ENCODE measurements at regions not wholly inside any gene's neighbourhood (a gene's known extent, or its start where the extent isn't known, plus 50 kb on each side); places are given as distances from the start of the nearest gene placed in this dataset.

DNA sequence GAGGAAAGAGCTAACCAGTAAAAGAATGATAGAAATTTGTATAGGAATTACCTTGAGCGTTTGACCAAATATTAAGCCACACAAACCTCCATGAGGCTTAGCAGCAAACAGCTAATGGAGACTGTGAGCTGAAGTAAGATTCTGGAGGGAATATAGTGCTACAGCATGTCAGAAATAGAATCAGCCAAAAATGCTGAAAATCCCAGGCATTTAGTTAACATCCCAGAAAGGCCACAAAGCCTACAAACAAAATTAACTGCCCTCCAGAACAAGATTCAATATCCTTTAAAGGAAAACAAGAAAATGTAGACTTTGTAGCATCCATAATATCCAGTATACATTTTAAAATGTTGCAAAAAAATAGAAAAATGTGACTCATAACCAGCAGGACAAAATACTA, 257.8 kb upstream of the TUSC1 start:
- TF ChIP-seq, protein P1, sequence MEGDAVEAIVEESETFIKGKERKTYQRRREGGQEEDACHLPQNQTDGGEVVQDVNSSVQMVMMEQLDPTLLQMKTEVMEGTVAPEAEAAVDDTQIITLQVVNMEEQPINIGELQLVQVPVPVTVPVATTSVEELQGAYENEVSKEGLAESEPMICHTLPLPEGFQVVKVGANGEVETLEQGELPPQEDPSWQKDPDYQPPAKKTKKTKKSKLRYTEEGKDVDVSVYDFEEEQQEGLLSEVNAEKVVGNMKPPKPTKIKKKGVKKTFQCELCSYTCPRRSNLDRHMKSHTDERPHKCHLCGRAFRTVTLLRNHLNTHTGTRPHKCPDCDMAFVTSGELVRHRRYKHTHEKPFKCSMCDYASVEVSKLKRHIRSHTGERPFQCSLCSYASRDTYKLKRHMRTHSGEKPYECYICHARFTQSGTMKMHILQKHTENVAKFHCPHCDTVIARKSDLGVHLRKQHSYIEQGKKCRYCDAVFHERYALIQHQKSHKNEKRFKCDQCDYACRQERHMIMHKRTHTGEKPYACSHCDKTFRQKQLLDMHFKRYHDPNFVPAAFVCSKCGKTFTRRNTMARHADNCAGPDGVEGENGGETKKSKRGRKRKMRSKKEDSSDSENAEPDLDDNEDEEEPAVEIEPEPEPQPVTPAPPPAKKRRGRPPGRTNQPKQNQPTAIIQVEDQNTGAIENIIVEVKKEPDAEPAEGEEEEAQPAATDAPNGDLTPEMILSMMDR (IDR thresholded peaks at IDR 0.05; ENCODE audit: extremely low read depth, insufficient read depth, missing control alignments): no peak
- in situ Hi-C loops (cut with MboI; ENCODE audit: low pct_unique_long_range_greater_than_20kb, low sequenced_read_pairs, unreplicated experiment): no loop called here
- no peak for DNase-seq (ENCODE audit: low spot score)

DNA sequence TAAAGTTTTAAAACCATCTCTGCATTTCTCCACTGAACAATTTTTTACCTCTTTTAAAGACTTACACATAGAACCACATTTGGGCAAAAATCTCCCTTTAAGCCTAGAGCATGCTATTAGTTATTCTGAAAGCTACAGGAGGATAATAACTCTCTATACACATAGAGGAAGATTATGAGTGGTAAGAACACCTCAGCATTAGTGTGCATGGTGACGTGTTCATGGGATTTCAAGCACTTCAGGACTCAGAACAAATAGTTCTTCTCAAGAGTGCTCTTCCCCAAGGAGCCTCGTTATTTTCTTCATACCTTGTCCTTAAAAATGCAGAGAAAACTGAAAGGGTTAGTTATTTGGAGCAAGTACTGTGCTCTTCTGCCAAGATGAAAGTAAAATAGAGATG, 256.9 kb upstream of the TUSC1 start:
- TF ChIP-seq, protein P1 (IDR thresholded peaks at IDR 0.05; ENCODE audit: extremely low read depth, insufficient read depth, missing control alignments): no peak
- no peak for DNase-seq (ENCODE audit: low spot score)
- in situ Hi-C loops (cut with MboI; ENCODE audit: low pct_unique_long_range_greater_than_20kb, low sequenced_read_pairs, unreplicated experiment): no loop called here

DNA sequence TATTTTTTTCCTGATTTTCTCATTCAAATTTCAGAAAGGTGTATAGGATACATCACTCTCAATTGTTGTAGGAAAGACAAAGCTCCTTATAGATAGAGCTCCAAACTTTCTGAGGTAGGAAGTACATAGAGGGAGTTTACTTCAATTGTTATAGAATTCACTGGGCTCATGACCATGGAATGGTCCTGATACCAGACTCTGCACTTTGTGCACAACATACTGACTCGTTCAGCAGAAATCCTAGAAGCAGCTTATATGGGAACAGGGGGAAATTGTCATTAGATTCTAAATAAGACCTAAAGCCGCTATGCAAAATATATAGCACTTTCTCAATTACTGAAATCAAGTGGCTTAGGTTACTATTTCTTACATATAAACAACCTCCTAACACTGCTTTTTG, 240.5 kb upstream of the TUSC1 start:
- in situ Hi-C loops (cut with MboI; ENCODE audit: low pct_unique_long_range_greater_than_20kb, low sequenced_read_pairs, unreplicated experiment): no loop called here
- TF ChIP-seq, protein P1 (IDR thresholded peaks at IDR 0.05; ENCODE audit: extremely low read depth, insufficient read depth, missing control alignments): no peak
- DNase-seq (ENCODE audit: low spot score): no peak

DNA sequence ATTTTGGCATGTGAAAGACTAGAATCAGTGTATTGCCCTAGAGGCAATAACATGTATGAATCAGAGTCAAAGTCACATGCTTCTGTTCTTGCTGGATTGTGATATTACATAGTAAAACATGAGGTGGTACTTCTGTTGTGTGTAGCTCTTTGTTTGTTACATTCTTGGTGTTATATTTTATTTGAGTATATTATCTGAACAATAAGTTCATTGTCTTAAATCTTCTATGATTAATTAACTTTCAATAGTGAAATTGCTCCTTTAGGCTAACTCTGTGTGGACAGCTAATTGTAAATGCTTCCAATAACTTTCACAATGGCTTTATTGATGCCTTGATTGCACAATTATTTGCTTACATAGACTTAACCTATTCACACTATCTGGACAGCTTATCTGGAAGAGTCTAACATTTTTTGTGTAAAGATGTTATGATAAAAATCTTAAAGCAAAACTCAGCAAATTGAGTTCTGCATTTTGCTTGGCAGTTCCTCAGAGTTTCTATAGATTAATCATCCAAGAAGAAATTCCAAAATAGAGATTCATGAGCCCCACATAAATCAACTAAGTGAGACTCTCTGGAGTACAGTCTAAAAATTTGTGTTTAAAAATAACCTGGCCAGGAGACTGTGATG, 239.6 kb upstream of the TUSC1 start:
- in situ Hi-C loops (cut with MboI; ENCODE audit: low pct_unique_long_range_greater_than_20kb, low sequenced_read_pairs, unreplicated experiment): no loop called here
- TF ChIP-seq, protein P1 (IDR thresholded peaks at IDR 0.05; ENCODE audit: extremely low read depth, insufficient read depth, missing control alignments): no peak
- DNase-seq (ENCODE audit: low spot score): no peak

DNA sequence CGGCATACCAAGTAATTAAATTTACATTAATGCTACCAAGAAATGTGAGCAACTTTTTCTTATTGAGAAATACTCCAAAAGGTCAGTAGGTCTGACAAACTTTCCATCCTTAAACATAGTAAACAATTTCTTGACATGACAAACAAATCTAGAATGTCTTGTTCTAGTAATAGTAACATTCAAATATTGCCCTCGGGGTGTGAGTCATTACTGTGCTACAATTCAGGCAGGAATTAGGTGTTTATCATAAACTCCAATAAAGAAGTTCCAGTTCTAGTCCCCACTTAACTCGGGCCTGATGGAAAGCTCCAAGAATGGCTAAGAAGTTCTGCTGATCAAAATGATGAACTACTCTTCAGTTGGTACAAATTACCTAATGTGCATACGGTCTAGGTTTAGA, 235.6 kb upstream of the TUSC1 start:
- DNase-seq (ENCODE audit: low spot score): no peak
- in situ Hi-C loops (cut with MboI; ENCODE audit: low pct_unique_long_range_greater_than_20kb, low sequenced_read_pairs, unreplicated experiment): no loop called here
- TF ChIP-seq, protein P1 (IDR thresholded peaks at IDR 0.05; ENCODE audit: extremely low read depth, insufficient read depth, missing control alignments): no peak

DNA sequence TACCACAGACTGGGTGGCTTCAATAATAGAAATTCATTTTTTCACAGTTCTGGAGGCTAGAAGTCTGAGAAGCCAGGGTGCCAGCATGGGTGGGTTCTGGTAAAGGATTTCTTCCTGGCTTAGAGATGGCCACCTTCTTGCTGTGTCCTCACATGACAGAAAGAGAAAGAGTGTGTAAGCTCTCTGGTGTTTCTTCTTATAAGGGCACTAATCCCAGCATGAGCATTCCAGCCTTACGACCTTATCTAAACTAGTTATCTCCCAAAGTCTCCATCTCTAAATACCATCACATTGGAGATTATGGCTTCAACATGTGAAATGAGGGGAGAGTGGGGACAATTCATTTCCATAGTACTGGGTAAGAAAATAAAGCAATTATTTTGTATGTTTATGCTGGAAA, 226.5 kb upstream of the TUSC1 start:
- TF ChIP-seq, protein P1 (IDR thresholded peaks at IDR 0.05; ENCODE audit: extremely low read depth, insufficient read depth, missing control alignments): no peak
- DNase-seq (ENCODE audit: low spot score): no peak
- in situ Hi-C loops (cut with MboI; ENCODE audit: low pct_unique_long_range_greater_than_20kb, low sequenced_read_pairs, unreplicated experiment): no loop called here

Measured in GM13977 (cell line).